Activated CD8-positive, alpha-beta memory T cell treated with anti-CD3 and anti-CD28 coated beads for 36 hours (primary cell): ENCODE measurements at regions not wholly inside any gene's neighbourhood (a gene's known extent, or its start where the extent isn't known, plus 50 kb on each side); places are given as distances from the start of the nearest gene placed in this dataset.

Experiments used
- CTCF ChIA-PET: fragments of 350-600 bp; sonication (Branson Sonifier 250); formaldehyde crosslinking; loops from one replicate; lab custom pipeline; 2021; ENCODE audit warnings: antibody characterized with exemption; lab: Charles Lee
- POLR2A ChIA-PET: fragments of 350-600 bp; sonication (Branson Sonifier 250); formaldehyde crosslinking; loops from one replicate; lab custom pipeline; 2021; ENCODE audit warnings: antibody characterized with exemption; lab: Charles Lee

DNA sequence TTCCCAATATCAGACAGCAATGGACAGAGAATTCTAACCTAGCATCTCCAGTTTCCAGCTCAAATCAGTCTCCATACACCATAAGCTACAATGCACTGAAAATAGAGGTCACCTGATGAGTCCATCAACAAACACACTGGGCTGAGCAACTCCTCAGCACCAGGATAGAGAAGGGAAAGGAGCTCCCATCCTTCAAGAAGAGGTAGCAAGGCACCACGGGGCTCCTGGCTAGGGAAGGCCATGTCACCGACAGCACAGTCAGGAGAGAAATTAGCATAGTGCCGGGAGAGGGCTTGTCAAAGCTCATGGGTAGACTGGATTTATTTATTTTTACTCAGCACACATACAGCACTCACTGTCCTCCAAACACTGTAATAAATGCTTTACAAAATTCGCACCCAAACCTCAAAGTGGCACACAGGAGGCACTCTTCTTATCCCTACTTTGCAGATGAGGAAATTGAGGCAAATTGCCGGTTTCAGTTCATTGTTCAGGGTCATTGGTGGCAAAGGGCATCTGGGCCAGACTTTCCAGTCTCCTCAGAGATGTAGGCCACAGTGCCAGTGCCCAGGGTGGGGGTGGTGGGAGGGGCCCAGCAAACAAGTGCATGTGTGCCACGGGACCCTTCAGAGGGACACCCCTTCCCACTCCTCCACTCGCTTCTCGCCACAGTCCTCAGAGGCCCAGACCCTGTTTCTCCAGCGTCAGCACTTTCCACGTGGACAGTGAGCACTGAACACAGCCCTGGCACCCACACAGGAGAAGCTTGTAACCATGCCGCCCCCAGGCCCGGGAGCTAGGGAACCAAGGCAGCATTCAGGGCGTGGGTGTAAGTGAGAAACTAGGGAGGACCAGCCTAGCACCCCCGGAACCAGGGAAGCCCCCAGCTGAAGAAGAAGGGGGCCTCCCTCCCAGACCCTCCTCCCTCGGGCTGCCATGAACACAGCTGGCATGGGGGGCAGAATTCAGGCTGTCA lies 1417.4 kb downstream of the TBC1D22A start:
- CTCF ChIA-PET, result interaction anchor here (1.4 kb wide), 1 partner anchor 17 kb away, joined by 3 read pairs; no protein-coding TSS in a partner anchor
- POLR2A ChIA-PET, result no interaction called here

DNA sequence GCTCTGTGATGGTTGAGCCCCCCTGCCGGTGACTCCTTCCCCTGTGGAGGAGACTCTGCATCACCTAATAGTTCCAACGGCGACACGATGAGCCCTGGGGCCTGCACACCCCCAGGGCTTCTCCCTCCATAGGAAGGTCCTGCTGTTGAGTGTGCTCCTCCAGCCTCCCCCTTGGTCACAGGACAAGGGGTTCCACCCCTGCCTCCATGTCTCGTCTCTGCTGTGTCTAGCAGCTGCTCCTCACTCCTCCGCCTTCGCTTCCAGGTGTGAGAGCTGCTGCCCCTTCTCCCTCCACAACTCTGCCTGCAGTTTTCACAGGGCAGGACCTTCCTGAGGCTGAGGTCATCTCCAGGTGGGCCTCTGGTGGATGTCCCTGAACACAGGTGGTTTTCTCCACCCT lies 1416.1 kb downstream of the TBC1D22A start:
- POLR2A ChIA-PET, result no interaction called here
- CTCF ChIA-PET, result no interaction called here

DNA sequence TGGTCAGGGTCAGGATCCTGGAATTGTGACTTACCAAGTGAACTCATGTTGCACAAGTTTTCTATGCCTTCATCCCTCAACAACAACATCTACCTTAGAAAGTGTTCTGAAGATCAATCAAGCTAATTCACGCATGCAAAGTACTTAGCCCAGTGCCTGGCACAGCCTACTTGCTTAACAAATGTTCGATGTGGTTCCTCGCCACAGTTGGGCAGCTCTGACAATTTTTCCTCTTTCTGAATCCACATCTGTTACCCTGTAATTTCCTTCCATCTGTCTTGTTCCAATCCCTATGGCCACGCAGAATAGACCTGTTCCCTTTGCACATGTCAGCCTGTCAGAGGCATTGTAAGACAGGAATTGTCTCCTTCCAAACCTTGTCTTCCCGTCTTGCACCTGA lies 1415.2 kb downstream of the TBC1D22A start:
- POLR2A ChIA-PET, result no interaction called here
- CTCF ChIA-PET, result no interaction called here

DNA sequence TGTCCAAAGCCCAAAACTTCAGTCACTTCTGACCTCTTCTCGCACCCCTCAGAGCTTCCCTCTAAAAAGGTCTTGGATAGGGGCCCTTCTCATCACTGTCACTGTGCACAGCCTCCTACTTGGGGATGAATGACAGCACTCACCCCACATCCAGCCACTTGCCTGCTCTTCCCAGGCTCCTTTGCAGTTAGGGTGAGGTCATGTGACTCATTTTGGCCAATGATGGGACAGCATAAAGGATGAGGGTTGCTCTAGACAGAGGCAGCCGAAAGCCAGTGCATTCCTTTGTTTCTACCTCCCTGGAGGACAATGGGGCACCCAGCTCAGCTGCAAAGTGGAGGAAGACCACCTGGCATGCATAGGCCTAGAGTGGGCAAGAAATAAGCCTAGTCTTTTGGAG lies 1413.3 kb downstream of the TBC1D22A start:
- POLR2A ChIA-PET, result no interaction called here
- CTCF ChIA-PET, result no interaction called here

DNA sequence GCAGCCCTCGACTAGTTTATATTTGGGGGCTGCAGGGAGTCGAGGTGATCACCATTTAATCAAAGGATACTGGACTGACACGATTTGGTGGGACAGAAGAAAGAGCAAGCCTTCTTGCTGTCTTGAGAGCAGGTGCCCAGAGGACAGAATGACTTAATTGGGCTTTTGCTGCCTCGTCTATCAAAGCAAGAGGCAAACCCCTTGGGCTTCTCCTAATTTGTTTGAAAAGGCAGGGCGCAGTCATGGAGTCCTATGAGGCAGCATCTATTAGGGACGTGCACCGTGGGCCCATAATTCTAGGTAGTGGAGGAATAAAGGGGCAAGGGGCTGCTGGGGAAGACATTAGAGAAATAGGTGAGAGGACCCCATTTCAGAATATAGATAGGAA lies 1411.3 kb downstream of the TBC1D22A start:
- ChIA-PET POLR2A (interaction anchor here (0.6 kb wide), 1 partner anchor 476 kb away, joined by 5 read pairs; no protein-coding TSS in a partner anchor), CTCF (no interaction called here)

DNA sequence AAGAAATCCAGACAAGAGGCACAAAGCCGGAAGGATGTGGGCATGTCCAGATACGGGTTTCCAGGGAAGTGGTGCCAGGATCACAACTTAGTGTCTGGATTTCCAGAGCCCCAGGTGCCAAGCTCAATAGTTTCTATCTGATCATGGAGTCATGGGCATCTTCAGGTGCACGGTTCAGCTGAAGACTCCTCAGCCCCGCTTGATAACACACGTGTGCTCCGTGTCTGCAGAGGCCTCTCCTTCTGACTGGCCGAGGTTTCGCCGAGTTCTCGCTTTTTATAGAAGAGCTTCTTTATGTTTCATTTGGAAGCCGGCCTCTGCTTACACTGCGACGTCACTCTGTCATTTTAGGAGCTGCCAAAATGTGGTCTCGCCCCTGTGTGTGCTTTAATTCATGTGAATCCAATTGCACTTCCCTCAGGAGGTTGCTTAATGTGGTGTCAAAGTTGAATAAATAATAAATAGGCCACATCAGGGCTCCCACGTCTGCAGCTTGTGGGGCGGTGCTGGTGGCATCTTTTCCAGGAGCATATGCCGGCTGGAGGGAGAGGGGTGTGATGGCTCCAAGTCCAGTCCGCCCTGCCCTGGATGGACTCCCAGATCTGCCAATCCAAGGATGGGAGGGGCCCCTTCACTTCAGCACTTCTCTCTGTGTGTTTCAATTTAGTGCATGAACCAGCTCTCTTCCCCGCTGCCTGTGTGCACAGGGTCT lies 1410.8 kb downstream of the TBC1D22A start:
- ChIA-PET POLR2A (interaction anchor here (0.6 kb wide), 1 partner anchor 475 kb away, joined by 5 read pairs; no protein-coding TSS in a partner anchor), CTCF (no interaction called here)

DNA sequence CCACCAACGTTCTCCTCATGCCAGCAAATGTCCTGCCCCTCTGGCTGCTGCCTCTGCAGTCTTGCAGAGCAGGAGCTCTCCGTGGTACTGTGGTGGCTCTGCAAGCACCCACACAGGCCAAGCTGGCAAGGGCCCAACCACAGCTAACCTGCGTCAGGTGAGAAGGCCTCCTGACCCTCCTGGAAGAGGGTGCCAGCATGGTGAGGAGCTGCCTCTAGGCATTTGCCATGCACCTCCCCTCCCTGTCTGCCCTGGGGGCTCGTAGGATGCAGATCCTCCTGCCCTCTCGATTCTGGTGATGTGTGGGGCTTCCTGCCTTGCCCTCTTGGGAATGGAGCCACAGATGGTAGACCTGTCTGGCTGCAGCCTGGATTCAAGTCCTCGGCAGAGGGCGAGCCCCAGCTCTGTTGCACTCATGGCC lies 1408.8 kb downstream of the TBC1D22A start:
- ChIA-PET POLR2A (no interaction called here), CTCF (no interaction called here)

DNA sequence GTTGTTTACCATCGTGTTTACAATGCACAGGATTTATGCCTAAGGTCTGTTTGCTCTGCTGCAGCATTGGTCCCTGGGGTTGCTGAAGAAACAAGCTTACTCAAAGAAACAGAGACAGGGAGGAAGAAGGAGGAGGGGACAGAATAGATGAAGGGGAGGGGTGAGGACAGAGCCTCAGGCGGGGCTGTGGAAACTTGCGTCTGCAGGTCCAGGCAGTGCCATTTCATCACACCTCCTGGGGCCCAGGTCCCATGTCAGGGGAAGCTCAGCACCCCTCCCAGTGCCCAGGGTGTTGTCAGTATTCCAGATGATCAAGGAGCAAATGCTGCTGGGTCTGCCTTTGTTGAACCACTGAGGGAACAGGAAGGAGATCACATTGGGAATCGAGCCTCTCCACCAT lies 1406.8 kb downstream of the TBC1D22A start:
- CTCF ChIA-PET, result no interaction called here
- POLR2A ChIA-PET, result no interaction called here

DNA sequence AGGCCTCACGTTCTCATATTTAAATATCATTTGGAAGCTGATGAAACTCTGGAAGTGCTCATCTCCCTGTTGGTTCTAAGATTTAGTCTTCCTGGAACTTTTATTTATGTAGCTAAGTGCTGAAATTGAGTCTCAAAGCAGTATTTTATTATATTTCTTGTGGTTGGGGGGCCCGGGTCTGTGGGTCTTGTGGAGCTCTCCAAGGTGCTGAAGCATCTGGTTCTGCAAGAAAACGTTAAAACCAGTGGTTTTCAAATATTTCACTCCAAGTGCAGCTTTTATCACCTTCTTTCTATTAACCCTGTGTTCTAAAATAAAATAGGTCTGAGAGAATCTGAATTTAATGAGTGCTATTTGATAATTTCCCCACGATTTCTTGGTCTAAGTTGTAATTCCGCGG lies 1404.8 kb downstream of the TBC1D22A start:
- CTCF ChIA-PET, result no interaction called here
- POLR2A ChIA-PET, result no interaction called here

DNA sequence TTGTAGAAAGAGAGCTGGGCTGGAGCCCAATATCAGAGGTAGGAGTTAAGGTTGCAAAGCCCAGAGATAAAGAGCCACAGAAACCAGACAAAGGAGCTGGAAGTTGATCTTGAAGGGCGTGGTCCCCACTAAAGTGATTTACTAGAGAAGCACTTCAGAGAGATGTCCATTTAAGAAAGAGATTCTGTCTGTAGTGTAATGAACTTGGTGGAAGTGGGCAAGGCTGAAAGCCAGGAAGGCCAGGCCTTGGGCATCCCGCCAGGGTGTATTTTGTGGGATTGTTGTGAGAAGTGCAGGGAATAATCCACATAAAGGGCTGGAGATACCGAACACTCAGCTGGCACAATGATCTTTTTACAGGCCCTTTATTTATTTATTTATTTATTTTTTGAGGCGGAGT lies 1398.8 kb downstream of the TBC1D22A start:
- POLR2A ChIA-PET, result no interaction called here
- CTCF ChIA-PET, result no interaction called here

DNA sequence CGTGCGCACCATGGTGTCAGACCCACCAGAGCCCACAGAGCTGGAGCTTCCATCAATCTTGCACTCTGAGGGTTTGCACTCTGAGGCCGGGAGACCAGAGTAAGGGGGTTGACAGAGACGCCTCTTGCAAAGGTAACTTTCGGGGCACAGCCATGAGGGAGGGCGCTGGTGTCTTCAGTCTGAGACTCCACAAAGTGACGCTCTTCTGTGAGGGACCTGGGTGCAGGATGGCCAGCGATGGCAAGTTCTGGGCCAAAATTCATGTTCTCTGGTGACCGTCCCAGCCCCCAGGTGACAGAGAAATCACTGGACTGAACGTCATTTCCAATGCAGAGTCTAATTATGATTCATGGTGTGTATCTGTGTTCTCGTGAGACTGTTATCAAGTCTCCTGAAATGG lies 1395.2 kb downstream of the TBC1D22A start:
- CTCF ChIA-PET, result no interaction called here
- POLR2A ChIA-PET, result no interaction called here

DNA sequence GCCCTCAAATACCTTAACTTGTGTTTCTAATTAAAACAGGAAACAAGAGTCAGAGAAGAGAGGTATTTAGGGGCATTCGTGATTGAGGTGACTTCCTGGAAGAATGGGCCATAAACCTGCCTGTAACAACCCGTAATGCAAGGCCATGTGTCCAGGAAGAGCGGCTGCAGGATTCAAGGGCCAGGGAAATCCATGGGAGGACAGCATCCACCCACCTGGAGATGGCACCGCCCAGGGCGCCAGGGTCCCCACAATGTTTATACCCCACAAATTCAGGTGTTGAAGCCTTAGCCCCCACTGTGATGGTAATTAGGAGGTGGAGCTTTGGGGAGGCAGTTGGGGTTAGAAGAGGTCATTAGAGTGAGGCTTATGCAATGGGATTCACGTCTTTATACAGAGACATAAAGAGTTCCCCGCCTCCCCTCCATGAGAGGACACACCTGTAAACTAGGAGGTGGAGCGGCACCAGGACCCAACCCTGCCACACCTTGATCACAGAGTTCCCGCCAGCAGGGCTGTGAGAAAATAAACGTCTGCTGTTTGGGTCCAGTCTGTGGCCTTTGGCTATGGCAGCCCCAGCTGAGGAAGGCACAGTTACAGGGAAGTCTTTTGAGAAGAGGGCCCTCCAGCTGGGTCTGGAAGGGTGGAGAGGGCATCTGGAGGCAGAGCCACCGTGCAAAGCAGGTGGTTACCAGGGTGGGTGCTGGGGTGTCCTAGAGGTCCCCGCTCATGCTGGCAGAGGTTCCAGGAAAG lies 1394.3 kb downstream of the TBC1D22A start:
- ChIA-PET CTCF (no interaction called here), POLR2A (no interaction called here)

DNA sequence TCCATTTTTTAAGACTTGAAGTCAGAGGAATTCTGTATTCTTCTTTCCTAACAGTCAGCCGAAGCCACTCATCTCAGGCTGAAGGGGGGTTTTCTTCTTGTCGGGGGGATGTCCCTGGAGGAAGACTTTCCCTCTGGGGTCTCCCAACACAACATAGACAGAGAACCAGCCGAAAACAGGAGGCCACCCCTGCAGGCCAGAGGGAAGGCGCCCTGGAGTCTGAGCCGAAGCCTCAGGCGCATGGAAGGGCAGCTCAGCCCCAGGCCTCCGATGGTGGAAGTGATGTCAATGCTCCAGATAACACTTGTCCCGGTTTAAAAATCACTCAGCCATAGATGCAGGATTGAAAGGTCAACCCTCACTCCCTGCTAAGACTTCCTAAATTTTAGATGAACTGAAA lies 1393.0 kb downstream of the TBC1D22A start:
- ChIA-PET POLR2A (no interaction called here), CTCF (no interaction called here)

DNA sequence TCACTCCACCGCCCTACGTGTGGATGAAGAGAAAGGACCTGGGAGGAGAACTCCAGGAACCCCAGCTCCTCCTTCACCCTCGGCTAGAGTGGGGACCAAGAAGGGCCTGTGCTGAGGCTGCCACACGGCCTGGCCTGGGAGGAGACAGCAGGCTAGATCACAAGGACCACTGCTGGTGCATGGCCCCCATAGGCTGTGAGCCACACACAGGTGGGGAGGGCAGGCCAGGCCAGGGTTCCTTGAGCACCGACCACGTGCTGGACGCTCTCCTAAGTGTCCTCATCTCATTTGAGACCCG lies 1392.4 kb downstream of the TBC1D22A start:
- ChIA-PET CTCF (no interaction called here), POLR2A (no interaction called here)

DNA sequence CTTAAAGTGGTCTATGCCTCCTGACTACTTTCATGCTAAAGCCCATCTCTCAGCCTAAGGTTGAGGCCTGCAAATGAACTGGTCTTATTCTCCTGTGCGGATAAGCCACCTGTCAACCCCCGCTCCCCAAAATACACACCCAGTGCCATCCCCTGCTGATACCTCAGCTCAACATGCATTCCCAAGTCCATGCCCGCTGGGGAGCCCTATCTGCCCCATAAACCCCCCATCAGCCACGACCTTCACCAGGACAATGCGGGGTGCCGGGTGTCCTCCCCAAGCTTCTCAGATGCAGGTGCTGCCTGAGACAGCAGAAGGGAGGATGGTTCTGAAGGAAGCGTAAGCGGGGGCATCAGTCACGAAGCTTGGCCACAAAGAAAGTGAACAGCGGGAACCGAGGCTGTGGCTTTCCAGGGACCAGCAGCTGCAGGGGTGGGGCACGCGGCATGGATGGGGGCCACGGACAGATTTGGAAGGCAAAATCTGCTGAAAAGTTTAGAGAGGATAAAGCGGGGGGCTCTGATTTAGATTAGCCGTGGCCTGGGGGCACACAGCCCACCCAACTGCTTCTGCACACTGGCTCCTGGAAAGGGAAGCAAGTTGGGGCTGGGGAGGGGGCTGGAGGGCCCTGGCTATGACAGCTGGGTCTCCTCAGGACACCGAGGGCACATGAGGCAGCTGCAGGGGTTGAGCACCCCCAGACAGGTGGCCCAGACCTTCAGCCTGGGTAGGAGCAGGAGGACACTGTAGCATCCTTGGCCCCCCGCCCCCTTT lies 1391.9 kb downstream of the TBC1D22A start:
- ChIA-PET POLR2A (no interaction called here), CTCF (no interaction called here)

DNA sequence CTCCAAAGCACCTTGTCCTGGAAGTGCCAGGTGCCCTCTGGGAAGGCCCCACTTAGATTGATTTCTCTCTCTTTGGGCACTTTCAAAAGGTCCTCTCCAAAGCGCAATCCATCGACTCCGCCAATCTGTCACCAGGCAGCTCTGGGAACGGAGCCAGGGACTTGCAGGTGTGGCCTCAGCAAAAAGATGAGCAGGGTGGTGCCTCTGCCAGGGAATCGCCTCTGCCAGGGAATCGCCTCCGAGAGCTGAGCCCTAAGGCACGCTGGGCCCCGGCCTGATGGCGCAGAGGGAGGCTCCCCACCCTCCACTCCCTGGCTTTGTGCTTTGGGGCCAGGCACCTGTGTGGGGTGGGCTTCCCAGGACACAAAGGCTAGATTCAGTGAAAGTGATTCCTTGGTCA lies 1391.3 kb downstream of the TBC1D22A start:
- POLR2A ChIA-PET, result no interaction called here
- CTCF ChIA-PET, result no interaction called here

DNA sequence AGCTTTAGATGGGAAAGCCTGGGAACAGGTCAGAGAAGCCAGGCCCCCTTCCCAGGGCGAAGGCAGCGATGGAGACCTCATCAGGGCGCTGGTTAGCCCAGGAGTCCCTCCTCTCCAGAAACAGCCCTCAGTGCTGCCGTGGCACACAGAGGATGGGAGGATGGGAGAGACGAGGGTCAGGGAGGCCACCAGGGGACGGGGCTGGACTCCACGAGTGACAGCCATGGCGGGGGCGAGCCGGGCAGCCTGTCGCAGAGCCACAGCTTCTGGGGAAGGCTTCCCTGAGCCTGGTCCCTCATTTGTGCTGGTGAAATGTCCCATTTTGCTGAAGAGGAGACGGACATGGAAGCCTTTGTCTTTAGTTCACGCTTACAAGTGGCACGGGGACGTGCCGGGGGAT lies 1390.5 kb downstream of the TBC1D22A start:
- POLR2A ChIA-PET, result no interaction called here
- CTCF ChIA-PET, result no interaction called here

DNA sequence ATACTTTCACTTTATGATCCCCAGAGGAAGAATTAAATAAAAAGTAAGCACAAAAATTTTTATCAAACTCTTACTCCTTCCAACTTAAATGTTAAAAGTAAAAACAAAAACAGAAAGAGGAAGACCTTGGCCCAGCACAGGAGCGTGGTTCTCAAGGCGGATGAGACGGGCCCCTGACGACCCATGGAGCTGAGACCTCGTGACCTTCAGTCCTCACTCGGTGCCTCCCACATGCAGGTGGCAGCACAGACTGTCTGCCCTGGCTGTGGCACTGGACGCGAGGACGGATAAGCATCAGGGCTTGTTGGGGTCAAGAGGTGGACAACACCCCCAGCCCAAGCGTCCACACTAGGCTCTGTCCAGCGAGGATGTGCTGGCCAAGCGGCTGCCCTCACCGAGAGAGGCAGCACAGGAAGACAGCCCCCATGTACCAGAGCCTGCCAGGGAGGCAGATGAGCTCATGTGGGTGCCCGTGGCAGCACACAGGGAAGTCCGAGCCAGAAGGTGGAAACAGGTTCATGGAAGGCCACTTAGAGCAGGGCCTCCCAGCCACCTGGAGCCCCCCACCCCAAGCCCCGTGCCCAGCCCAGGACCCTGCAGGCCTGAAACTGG lies 1389.8 kb downstream of the TBC1D22A start:
- CTCF ChIA-PET, result no interaction called here
- POLR2A ChIA-PET, result no interaction called here

DNA sequence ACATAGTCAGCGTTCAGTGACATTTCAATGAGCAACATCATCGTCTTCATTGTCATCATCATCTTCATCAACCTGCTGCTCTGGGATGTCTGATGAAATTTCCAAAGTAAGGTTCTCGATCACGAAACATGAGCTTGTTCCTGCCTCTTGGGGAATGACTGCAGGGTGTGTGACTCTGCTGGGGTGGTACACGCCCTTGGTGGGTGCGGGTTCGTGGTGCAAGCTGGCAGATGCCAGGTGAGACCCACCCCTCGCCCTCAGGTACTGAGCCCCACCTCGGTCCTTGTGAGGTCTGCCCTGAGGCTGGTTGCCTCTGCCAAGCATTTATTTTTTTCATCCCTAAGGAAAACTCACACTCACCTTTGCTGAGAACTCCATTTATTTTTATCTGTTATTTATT lies 1389.2 kb downstream of the TBC1D22A start:
- CTCF ChIA-PET, result no interaction called here
- POLR2A ChIA-PET, result no interaction called here
